Esophagus squamous epithelium (tissue), 4 donors: ENCODE measurements at regions not wholly inside any gene's neighbourhood (a gene's known extent, or its start where the extent isn't known, plus 50 kb on each side); places are given as distances from the start of the nearest gene placed in this dataset.

Experiments
- POLR2A ChIP-seq, 4 donors: fragments of 450-650 bp; IDR thresholded peaks; one replicate each; pipeline ENCODE4 v1.6.1; 2017; ENCODE audit warnings: antibody characterized with exemption in 4 of 4, mild to moderate bottlenecking in 4 of 4, moderate library complexity in 3 of 4
- TF ChIP-seq, protein P1 (sequence below), 6 experiments: fragments of 450-650 bp in 4 of 6; fragments of 200-600 bp in 2 of 6; sonication (generic) in 2 of 6; IDR thresholded peaks; one replicate each; pipeline ENCODE4 v1.5.1; 2016 to 2019; ENCODE audit warnings: antibody characterized with exemption in 6 of 6, mild to moderate bottlenecking in 4 of 6, moderate library complexity in 4 of 6

DNA sequence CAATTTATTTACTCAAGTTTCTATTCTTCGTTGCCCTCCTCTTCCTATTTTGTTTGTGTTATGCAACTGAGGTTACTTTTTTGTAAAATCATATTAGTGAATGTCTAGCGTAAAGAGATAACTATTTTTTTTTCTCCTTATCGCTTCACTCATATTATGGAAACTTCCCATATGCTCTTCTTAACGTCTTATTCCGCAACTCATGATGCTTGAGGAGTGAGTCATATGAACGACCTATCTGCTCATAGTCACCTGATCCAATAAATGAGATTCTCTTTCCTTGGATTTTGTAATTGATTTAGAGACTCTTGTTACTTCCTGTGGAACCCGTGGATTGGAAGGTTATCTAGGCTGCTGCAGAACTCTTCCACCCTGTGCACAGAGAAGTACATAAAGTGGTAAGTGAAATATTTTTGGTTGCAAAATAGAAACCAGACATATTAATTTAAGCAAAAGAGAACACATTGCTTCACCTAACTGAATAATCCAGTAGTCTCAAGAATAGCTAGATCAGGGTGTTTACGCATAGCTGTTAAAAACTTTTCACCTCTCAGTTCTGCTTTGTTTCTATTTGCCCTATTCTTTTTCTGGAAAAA lies 719.3 kb upstream of the SGO1 start:
- TF ChIP-seq, protein P1, sequence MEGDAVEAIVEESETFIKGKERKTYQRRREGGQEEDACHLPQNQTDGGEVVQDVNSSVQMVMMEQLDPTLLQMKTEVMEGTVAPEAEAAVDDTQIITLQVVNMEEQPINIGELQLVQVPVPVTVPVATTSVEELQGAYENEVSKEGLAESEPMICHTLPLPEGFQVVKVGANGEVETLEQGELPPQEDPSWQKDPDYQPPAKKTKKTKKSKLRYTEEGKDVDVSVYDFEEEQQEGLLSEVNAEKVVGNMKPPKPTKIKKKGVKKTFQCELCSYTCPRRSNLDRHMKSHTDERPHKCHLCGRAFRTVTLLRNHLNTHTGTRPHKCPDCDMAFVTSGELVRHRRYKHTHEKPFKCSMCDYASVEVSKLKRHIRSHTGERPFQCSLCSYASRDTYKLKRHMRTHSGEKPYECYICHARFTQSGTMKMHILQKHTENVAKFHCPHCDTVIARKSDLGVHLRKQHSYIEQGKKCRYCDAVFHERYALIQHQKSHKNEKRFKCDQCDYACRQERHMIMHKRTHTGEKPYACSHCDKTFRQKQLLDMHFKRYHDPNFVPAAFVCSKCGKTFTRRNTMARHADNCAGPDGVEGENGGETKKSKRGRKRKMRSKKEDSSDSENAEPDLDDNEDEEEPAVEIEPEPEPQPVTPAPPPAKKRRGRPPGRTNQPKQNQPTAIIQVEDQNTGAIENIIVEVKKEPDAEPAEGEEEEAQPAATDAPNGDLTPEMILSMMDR (IDR thresholded peaks at IDR 0.05): no peak
- TF ChIP-seq POLR2A (IDR thresholded peaks at IDR 0.05): no peak
